ENCODE measurements at regions not wholly inside any gene's neighbourhood (a gene's known extent, or its start where the extent isn't known, plus 50 kb on each side); places are given as distances from the start of the nearest gene placed in this dataset.

GRCh38 chr12:94027561-94027960 lies 120.8 kb upstream of the PLXNC1 start:
- no peak for DNase-seq (ENCODE audit: low read depth in 2 of 2)

DNA sequence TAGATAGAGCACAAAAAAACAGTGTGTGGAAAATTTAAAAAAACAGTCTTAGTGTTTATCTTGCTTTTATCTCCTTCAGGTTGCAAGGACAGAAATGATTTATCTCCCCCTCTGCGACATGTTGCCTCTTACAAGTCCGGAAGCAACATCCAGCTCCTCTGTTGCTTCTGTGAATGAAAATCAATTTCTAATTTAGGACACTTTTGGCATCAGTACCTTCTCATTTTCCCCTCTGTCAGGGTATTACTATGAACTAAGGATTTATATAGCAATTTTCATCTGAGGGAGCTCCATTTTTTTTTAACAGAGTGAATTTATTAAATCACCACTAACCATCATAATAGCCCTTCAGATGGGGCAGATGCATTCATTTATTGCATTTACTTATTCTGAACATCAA lies 116.6 kb upstream of the PLXNC1 start:
- no peak for DNase-seq (ENCODE audit: low read depth in 2 of 2)

DNA sequence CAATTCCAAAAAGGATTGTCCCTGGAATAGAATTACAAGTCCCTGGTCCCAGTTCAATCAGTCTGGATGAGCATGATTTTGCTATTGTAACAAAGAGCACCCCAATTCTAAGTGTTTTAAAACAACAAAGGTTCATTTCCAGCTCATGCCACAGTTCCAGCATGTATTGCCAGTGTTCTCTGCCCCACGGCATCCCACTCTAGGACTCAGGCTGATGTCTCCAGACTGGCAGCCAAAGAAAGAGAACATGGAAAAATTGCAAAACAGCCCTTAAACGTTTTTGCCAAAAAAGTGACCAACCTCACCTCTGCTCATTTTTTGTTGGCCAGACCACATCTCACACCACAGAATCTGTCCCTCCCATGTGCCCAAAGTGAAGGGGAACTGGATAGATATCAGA lies 116.0 kb upstream of the PLXNC1 start:
- no peak for DNase-seq (ENCODE audit: low read depth in 2 of 2)

GRCh38 chr12:94033101-94033500 lies 115.3 kb upstream of the PLXNC1 start:
- DNase-seq (ENCODE audit: low read depth in 2 of 2): no peak

DNA sequence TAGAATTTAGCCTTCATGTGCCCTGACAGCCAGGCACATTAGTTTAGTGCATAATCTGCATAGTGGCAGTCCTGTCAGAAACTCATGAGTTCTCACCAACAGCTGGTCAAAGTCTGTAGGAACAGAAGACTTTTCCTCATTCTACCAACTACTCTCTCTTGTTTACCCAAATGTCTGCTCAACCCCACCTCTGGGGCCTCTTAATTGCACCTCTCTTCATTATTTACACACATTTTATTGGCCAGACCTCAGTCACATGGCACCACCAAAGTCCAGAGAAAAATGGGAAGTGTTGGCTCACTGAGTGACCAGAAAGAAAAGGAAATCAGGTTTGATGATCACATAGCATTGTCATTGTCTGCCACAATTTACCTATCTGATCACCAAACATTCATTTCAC lies 114.6 kb upstream of the PLXNC1 start:
- no peak for DNase-seq (ENCODE audit: low read depth in 2 of 2)

DNA sequence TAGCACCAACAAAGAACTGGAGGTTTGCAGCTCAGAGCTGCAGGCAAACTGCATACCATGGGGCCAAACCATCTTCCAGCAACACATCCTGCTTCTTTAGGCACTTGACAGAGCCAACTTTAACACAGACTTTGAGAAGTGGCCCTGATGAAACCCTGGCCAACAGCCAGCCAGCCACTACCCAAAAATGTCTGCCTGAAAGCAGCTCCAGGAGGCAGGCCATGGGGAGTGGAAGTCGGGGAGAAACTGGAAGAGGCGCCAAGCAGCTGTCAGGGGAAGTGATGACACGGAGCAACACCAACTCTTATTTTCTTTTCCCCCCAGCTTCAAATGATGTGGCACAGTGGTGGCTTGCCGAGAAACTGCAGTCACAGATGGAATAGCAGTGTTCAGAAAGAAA lies 110.9 kb upstream of the PLXNC1 start:
- no peak for DNase-seq (ENCODE audit: low read depth in 2 of 2)

DNA sequence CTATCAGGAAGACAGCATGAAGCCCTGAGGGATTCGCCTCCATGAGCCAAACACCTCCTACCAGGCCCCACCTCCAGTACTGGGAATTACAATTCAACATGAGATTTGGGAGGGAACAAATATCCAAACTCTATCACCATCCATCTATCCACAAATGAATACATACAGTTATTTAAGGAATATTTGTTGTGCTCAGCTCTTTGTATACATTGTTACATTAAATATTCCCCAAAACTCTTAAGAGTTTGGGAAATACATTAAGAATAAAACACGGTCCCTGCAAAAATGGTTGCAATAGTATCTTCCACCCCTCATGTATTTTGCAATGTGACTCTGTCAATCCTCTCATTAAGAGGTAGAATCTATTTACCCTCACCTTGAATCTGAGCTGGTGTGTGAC lies 109.8 kb upstream of the PLXNC1 start:
- no peak for DNase-seq (ENCODE audit: low read depth in 2 of 2)

DNA sequence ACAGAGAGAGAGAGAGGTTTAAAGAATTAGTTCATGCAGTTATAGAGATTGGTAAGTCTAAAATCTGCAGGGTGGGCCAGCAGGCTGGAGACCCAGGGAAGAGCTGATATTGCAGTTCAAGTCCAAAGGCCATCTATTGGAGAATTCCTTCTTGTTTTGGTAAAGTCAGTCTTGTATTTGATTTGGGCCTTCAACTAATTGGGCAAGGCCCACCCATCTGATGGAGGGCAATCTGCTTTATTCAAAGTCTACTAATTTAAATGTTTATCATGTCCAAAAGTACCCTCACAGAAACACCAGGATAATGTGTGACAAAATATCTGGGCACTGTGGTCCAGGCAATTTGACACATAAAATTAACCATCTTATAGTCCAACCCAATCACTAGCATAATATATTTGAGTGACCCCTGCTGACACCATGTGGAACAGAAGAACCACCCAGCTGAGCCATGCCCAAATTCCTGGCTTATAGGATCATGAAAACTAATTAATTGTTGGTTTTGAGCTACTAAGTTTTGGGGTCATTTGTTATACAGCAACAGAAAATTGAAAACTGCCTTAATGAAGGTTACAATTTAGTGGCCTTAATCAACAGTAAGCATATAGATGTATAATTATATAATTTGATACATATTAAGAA lies 109.1 kb upstream of the PLXNC1 start:
- DNase-seq (ENCODE audit: low read depth in 2 of 2): no peak

- DNase-seq (ENCODE audit: low read depth in 2 of 2): no peak
Observed at GRCh38 chr12:94039914-94040313, 108.5 kb upstream of the PLXNC1 start.

DNA sequence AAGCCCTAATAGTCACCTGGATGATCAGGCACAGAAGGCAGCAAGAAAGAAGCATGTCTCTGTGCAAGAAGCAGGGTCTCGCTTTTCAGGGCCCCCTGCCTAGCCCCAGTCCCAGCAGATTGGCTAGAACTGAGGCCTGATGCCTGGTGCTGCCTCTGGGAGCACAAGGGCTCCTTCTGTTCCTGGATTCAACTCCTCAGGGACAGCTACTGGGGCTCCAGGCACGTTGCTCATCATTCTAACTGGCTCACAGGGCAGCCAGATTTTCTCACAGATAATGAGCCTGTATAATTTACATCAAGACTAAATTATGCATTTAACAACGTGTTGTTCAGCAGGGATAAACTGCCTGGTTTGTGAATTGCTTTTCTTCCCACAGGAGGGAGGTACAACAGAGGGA lies 106.5 kb upstream of the PLXNC1 start:
- DNase-seq (ENCODE audit: low read depth in 2 of 2): no peak

GRCh38 chr12:94042321-94042720 lies 106.1 kb upstream of the PLXNC1 start:
- DNase-seq (ENCODE audit: low read depth in 2 of 2): no peak

GRCh38 chr12:94046626-94047410 lies 101.6 kb upstream of the PLXNC1 start:
- DNase-seq (ENCODE audit: low read depth in 2 of 2): no peak

DNA sequence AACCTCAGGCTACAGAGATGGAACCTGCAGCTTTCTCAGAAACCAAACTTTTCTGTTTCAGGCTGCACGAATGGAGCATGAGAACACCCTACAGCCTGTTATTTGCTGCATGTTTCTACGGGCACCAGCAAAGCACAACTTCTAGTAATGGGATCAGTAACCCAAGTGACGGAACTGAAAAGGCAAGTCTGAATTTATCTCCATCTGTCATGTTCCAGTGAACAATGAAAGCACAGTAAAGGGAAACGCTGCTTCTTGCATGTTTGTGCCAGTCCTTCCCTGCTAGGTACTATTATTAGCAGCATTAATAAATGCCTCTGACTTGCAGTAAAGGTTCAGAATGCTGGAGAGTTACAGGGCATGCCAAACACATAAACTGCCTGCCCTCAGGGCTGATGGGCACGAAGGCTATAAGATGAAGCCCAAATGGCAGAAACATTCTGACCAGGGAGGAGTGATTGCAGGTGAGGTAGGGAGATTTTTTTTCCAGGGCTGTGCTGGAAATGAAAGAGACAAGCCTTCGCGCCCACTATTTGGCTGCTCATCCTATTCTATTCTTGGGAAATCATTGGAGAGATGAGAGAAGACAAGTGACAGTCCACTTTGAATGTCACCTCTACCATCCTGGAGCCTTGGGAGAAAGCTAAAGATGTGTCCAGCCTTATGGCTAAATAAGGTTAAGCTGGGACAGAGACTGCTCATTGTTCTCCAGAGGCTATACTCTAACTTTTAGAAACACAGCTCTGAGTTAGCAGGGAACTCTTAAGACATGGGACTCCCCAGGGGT lies 100.4 kb upstream of the PLXNC1 start:
- no peak for DNase-seq (ENCODE audit: low read depth in 2 of 2)

- no peak for DNase-seq (ENCODE audit: low read depth in 2 of 2)
Observed at GRCh38 chr12:94048757-94049156, 99.6 kb upstream of the PLXNC1 start.

- DNase-seq (ENCODE audit: low read depth in 2 of 2): no peak
Observed at GRCh38 chr12:94049718-94050117, 98.7 kb upstream of the PLXNC1 start.

DNA sequence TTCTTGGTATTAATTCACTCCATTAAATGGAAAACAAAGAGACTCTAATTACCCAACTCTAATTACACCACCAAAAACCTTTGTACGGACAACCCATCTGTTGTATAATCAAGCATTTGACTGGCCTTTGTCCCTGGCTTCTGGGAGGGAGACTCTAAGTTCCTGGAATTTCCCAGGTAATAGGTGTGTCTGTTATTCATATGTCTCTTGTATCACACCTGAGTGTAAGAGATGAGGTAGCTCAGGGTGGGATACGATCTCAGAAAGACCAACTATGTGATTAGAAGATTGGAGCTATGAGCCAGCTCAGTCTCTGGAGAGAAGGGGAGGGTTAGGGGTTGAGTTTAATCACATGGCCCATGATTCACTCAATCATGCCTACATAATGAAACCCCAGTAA lies 94.7 kb upstream of the PLXNC1 start:
- no peak for DNase-seq (ENCODE audit: low read depth in 2 of 2)

- DNase-seq (ENCODE audit: low read depth in 2 of 2): no peak
Observed at GRCh38 chr12:94055528-94055927, 92.8 kb upstream of the PLXNC1 start.

DNA sequence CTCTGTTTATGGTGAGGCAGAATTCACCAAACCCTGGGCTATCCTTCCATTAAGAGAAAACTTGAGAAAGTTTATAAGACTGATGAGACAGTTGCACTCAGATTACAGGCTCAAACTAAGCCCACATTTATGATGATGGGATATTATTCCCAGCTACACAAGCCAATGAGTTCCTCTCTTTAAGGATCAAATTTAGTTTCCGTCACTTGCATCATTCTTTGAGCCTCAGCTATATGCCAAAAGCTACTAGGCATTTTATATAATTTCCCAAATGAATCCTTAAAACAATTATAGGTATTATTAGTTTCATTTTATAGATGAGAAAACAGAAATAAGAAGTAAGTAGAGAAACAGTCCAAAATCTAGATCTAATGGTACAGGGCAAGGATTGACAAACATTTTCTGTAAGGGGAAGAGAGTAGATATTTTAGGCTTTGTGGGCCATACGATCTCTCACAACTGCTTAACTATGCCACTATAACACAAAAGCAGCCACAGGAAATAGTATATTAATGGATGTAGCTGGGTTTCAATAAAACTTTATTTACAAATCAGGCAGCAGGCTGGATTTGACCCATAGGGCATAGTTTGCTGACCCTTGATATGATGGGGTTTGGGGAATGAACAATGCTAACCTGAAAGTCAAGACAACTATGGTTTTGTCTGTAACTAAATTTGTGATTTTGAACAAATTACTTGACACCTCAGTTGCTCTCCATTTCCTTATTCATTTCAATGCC lies 91.8 kb upstream of the PLXNC1 start:
- no peak for DNase-seq (ENCODE audit: low read depth in 2 of 2)

- no peak for DNase-seq (ENCODE audit: low read depth in 2 of 2)
Observed at GRCh38 chr12:94057262-94058151, 90.9 kb upstream of the PLXNC1 start.

GRCh38 chr12:94059394-94060368 lies 88.7 kb upstream of the PLXNC1 start:
- DNase-seq (ENCODE audit: low read depth in 2 of 2): no peak

Measured in stimulated activated CD4-positive, alpha-beta T cell treated with anti-CD3 and anti-CD28 coated beads, Interleukin-15, amount 100 ng/mL, for 48 hours (primary cell).